NCI-H1417 treated with DMSO at 0.1 percent for 48 hours (cell line): ENCODE measurements at regions not wholly inside any gene's neighbourhood (a gene's known extent, or its start where the extent isn't known, plus 50 kb on each side); places are given as distances from the start of the nearest gene placed in this dataset.

Experiments used
- DNase-seq: peaks from one replicate; lab custom pipeline; 2025; lab: John Stamatoyannopoulos, UW

- DNase-seq = no peak
Observed at GRCh38 chr2:118665784-118666529, 181.5 kb downstream of the EN1 start.

- DNase-seq = no peak
Observed at GRCh38 chr2:118661179-118661578, 186.3 kb downstream of the EN1 start.

DNA sequence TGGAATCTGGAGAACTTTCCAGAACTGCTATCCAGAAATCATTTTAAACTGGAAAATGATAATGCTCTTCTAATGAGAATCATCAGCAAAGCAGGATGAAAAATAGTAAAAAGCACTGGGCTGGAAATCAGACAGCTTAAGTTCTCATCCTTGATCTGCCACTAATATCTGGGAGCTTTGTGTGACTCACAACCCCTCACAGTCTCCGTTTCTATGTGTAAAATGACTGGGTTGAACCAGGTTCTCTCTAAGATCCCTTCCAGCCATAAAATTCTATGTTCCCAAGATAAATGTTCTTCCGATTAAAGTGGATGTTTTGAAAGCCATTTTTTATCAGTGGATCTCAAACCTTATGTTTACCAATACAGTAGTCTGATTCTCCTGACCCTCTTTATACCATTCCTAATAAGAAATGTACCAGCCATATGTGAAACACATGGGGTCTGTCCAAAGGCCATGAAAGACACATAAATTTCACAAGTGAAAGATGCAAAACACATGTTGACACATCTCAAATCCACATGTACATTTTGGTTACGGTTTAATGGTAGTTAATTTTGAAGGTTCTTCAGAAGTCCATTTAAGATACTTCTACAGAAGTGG is 188.8 kb downstream of the EN1 start:
- DNase-seq = no peak

DNA sequence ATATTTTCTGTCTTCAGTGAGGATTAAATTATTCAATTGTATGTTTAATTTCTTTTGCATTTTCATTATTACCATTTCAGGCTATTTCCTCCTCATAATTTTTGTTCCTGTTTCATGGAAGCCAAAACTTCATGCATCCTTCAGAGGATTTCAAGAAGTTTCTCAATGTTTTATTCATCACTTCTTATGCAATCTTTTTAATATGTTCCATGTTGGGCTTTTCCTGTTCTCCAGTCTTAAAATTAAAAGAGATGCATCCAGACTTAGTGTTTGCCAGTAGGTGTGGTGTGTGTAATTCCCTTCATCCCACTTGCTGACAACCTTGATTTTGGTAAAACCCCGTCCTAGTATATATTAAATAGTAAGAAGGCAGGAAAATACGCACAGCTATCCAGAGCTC is 190.0 kb downstream of the EN1 start:
- DNase-seq = no peak

- DNase-seq = no peak
Observed at GRCh38 chr2:118654945-118655344, 192.5 kb downstream of the EN1 start.

DNA sequence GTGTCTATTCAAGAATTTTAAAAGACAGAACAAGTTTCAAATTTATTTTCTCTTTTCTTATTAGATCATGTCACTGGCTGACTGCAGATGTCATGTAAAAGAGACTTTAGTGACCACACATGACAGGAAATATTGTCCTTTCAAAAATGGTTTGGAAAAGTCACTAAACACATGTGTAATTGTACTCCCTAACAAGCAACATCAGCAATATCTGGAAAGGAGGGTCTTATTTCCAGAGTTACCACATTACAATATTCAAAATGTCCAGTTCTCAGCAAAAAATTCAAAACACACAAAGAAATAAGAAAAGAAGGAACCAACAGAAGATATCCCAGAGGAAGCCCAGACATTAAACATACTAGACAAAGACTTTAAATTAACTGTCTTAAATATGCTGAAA is 197.1 kb downstream of the EN1 start:
- DNase-seq = no peak

DNA sequence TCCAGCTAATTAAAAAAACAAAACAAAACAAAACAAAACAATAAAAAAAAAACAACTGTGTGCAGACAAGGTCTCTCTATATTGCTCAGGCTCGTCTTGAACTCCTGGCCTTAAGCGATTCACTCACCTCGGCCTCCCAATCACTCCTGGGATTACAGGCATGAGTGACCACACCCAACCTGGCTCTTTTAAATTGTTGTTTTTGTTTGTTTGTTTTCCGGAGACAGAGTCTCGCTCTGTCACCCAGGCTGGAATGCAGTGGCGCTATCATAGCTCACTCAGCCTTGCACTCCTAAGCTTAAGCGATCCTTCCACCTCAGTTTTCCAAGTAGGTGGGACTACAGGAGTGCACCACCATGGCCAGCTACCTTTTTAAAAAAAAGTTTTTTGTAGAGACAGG is 201.6 kb downstream of the EN1 start:
- no peak for DNase-seq

- no peak for DNase-seq
Observed at GRCh38 chr2:118644190-118644589, 203.3 kb downstream of the EN1 start.

DNA sequence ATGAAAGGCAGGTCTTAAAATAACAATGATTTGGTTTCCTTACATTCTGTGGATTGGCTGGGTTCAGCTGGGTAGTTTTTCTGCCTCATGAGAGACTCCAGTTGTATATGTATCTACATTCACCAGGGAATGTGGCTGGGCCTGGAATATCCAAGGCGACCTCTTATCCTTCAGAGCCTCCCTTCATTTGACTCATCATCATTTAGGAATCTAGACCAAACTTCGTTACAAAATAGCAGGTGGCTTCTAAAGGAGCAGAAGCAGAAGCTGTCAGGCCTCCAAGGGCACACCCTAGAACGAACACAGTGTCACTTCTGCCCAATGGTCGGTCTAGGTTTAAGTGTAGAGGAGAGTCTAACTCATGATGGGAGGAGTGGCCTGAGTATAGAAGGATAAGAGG is 204.2 kb downstream of the EN1 start:
- no peak for DNase-seq

DNA sequence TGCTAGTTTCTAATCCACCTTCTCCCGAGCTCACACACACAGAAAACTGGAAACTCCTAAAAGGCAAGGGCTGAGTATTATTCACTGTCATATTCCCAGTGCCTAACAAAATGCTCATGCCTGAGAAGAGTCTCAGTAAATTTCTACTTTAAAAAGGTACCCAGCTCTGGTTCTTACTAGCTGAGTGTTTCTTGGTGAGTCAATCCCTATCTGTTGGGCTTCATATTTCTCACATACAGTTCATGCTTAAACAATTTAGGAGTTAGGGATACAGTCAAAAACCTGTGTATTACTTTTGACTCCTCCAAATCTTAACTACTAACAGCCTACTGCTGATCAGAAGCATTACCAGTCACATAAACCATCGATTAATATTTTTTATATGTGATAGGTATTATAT is 204.9 kb downstream of the EN1 start:
- DNase-seq = no peak

DNA sequence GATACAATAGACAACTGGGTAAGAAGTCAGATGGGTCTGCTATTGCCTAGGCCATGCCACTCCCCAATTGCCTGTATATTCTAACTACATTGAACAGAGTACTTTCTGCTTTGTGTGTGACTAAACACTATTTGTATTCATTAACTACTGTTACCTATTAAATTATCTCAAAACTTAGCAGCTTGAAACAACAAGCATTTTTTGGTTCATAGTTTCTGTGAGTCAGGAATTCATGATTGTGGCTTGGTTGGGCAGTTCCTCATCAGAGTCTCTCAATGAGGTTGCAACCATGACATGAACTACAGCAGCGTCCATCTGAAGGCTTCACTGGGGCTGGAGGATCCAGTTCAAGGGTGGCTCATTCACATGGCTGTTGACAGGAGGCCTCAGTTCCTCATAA is 205.7 kb downstream of the EN1 start:
- DNase-seq = no peak

DNA sequence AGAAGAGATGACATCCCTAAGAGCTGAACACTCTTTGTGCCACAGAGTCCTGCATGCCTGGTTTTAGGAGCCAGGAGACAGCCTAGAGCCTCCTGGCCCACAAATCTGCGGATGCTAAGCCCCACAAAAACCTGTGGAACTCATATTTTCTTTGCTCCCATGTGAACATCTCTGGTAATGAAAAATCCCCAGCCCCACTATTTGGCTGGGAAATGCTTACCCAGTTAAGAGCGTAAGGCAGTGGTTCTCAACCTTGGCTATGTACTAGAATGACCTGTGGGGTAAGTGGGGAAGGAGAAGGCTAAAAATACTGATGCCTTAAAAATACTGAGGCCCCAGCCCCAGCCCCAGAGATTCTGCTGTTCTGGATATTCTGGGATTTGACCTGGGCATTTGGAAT is 208.1 kb downstream of the EN1 start:
- DNase-seq = no peak

GRCh38 chr2:118638453-118638852 is 209.0 kb downstream of the EN1 start:
- DNase-seq = no peak

DNA sequence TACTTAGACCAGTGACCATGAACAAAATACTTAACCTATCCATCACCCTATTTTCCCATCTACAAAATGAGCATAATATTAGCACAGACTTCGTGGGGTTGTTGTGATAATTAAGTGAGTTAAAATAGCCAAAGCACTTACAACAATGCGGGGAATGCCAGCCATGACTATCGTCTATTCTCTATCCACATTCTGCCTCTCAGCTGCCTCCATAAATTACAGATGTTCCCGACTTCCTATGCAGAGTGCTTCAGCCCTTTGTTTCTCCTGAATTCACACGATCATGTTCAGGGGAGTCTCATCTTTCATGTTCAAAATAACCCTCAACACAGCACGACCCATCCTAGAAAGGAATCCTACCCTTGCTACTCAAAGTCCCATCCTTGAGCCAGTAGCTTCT is 211.6 kb downstream of the EN1 start:
- DNase-seq = no peak

- DNase-seq = no peak
Observed at GRCh38 chr2:118634876-118635275, 212.6 kb downstream of the EN1 start.

- no peak for DNase-seq
Observed at GRCh38 chr2:118633371-118634018, 214.0 kb downstream of the EN1 start.

DNA sequence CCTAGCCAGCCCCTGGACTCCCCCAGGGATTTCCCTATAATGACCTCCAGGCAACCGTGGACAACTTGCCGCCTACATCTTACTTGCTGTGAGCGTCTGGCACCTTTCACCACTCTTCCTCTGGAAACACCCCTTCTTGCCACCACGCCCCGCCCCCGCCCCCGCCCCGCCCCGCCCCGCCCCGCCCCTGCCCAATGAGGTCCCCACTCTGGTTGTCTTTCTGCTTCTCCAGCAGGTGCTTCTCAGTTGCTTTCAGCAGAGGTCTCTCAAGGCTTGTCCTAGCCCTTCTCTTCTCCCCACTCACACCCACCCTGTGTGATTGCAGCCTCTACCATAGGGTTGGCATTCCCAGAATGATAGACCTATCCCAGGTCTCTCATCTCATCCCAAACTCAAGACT is 214.5 kb downstream of the EN1 start:
- DNase-seq = no peak

- DNase-seq = no peak
Observed at GRCh38 chr2:118627156-118627555, 220.3 kb downstream of the EN1 start.

GRCh38 chr2:118622913-118623312 is 224.5 kb downstream of the EN1 start:
- no peak for DNase-seq

DNA sequence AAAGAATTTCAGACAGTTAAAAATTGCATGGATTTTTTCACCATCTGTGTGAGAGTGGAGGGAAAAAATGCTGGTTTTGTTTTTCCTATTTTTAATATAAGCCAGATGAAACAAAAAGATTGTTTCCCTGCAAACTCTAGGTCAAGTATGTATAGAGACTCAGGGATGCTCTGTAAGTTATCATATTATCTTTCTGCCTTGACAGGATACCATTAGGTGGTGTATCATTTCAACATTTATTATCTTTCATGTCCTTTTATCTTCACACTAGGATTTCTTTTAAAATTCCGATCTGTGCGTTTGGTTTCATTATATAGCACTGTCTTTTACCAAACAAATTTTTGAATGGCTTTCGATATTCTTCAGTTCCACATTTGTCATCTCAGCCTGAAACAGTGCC is 225.3 kb downstream of the EN1 start:
- DNase-seq = no peak

GRCh38 chr2:118618279-118618678 is 229.2 kb downstream of the EN1 start:
- DNase-seq = no peak

- no peak for DNase-seq
Observed at GRCh38 chr2:118616432-118616831, 231.0 kb downstream of the EN1 start.

DNA sequence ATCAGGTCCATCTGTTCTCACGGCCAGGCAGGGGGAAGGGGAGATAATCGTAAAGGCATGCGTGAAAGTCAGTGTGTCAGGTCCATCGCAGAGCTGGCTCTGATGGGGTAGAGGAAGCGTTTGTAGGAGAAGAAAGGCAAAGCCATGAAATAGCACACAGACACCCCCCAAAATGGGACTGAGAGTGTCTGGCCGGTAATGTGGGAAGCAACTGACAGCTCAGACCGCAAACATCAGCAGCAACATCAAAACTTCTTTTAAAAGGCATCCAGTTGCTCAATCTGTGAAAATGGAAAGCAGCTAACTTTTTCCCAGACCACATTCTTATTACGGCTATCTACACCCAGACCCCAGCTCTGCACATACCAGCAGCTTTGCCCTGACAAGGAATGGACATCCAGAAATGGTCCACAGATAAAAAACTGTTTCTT is 232.6 kb downstream of the EN1 start:
- no peak for DNase-seq

DNA sequence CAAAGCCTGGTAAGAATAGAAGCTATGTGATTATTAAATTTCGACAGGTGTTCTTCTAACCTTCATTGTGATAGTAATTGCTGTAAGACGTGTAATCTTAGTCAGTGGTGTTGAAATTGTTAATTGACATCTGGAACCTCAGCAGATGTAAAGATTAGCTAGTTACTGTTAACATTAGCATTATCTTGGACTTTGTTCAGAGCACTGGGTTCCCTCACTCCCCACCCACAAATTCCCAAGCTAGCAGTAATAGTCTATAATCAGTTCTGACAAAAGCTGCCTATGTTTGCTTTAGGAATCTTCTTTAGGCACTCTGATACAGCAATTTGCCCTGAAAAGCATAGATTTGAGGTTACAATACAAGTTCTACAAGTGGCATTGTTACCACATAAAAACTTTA is 233.7 kb downstream of the EN1 start:
- no peak for DNase-seq
